Sigmoid colon (tissue), 6 donors: ENCODE measurements at regions not wholly inside any gene's neighbourhood (a gene's known extent, or its start where the extent isn't known, plus 50 kb on each side); places are given as distances from the start of the nearest gene placed in this dataset.

Source experiments
- DNase-seq: peaks from one replicate; pipeline ENCODE4 v3.0.0-alpha.2; 2019
- H3K27ac ChIP-seq, 4 donors: fragments of 200-600 bp; sonication (generic); one replicate each; pipeline ENCODE4 v1.5.1; 2016 to 2019; ENCODE audit warnings: mild to moderate bottlenecking in 1 of 4
- H3K27me3 ChIP-seq, 3 donors: fragments of 200-600 bp; sonication (generic); one replicate each; pipeline ENCODE4 v1.5.1; 2019; ENCODE audit warnings: mild to moderate bottlenecking in 1 of 3
- H3K36me3 ChIP-seq, 4 donors: fragments of 200-600 bp; sonication (generic); one replicate each; pipeline ENCODE4 v1.5.1; 2016 to 2019
- H3K4me1 ChIP-seq, 4 donors: fragments of 200-600 bp; sonication (generic); one replicate each; pipeline ENCODE4 v1.5.1; 2017 to 2019
- H3K4me3 ChIP-seq, 4 donors: fragments of 200-600 bp; sonication (generic); one replicate each; pipeline ENCODE4 v1.5.1; 2017 to 2019; ENCODE audit warnings: mild to moderate bottlenecking in 2 of 4, moderate library complexity in 1 of 4
- H3K9me3 ChIP-seq, 4 donors: fragments of 200-600 bp in 3 of 4; sonication (generic) in 3 of 4; one replicate each; pipeline versions ENCODE4 v1.5.1 to v1.6.1; 2013 to 2019
- EP300 ChIP-seq, 4 donors: sonication (generic); formaldehyde crosslinking; IDR thresholded peaks; one replicate each; pipeline ENCODE4 v1.6.1; 2017; ENCODE audit warnings: antibody characterized with exemption in 4 of 4
- POLR2A ChIP-seq, 2 donors: fragments of 450-650 bp; IDR thresholded peaks; one replicate each; pipeline ENCODE4 v1.6.1; 2016; ENCODE audit warnings: antibody characterized with exemption in 2 of 2, mild to moderate bottlenecking in 2 of 2, moderate library complexity in 2 of 2
- POLR2AphosphoS5 ChIP-seq, 4 donors: sonication (generic); formaldehyde crosslinking; IDR thresholded peaks; one replicate each; pipeline ENCODE4 v1.6.1; 2017; ENCODE audit warnings: antibody characterized with exemption in 4 of 4
- WGBS, 2 donors: extraction: QIAGEN DNeasy Blood & Tissue Kit; methylation state at CpG; one replicate each; pipeline ENCODE4 v1.1.7; 2013; 5-methylcytosine and 5-hydroxymethylcytosine counted together
- intact Hi-C: fragments of 100-400 bp; cut with DNase I; formaldehyde crosslinking; loops from one replicate; pipeline ENCODE4 v1.15.1; 2023
- small RNA-seq, 3 donors: library from RNA; depleted of rRNA; stranded (forward); fragments of <200 nt; gene quantifications; one replicate each; pipeline ENCODE3, GENCODE V24; 2016
- TF ChIP-seq, protein P1 (sequence below), 4 experiments: fragments of 450-650 bp in 3 of 4; fragments of 200-600 bp in 1 of 4; IDR thresholded peaks; one replicate each; pipeline ENCODE4 v1.5.1; 2016 to 2019; ENCODE audit warnings: antibody characterized with exemption in 4 of 4, mild to moderate bottlenecking in 3 of 4, moderate library complexity in 2 of 4
- donor health status: healthy with polysubstance abuse.
- donor health status: healthy.

DNA sequence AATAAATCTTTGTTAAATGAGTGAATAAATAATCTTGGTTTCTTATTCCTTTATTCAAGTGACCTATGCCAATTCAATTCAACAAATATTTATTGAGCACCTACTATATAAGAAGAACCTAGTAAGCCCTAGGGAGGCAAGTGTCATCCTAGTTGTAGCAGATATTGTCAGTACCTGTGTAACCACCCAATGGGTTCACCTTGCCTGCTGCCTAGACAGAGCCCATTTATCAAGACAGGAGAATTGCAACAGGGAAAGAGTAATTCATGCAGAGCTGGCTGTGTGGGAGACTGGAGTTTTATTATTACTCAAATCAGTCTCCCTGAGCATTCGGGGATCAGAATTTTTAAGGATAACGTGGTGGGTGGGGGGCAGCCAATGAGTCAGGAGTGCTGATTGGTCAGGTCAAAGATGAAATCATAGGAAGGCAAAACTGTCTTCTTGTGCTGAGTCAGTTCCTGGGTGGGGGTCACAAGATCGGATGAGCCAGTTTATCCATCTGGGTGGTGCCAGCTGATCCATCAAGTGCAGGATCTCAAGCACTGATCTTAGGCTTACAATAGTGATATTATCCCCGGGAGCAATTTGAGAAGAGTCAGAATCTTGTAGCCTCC, 53.8 kb upstream of the KCNA3 start:
- Histone ChIP-seq H3K36me3 (no peaks in the 10 kb centered on the region), H3K4me3 (no peak overlapping the region), H3K9me3 (no peaks in the 10 kb centered on the region), H3K27me3 (peaks cover 0 to 1% (median 0%) of the 10 kb centered on the region in 3 donors), H3K27ac (no peak overlapping the region), H3K4me1 (no peaks in the 10 kb centered on the region)
- intact Hi-C loops = no loop called here
- TF ChIP-seq EP300 (IDR thresholded peaks at IDR 0.05) (no peak), POLR2A (IDR thresholded peaks at IDR 0.05) (no peak), POLR2AphosphoS5 (IDR thresholded peaks at IDR 0.05) (no peak)
- TF ChIP-seq, protein P1, sequence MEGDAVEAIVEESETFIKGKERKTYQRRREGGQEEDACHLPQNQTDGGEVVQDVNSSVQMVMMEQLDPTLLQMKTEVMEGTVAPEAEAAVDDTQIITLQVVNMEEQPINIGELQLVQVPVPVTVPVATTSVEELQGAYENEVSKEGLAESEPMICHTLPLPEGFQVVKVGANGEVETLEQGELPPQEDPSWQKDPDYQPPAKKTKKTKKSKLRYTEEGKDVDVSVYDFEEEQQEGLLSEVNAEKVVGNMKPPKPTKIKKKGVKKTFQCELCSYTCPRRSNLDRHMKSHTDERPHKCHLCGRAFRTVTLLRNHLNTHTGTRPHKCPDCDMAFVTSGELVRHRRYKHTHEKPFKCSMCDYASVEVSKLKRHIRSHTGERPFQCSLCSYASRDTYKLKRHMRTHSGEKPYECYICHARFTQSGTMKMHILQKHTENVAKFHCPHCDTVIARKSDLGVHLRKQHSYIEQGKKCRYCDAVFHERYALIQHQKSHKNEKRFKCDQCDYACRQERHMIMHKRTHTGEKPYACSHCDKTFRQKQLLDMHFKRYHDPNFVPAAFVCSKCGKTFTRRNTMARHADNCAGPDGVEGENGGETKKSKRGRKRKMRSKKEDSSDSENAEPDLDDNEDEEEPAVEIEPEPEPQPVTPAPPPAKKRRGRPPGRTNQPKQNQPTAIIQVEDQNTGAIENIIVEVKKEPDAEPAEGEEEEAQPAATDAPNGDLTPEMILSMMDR (IDR thresholded peaks at IDR 0.05) = no peak
- 73 to 84% methylated on average over 4 of the region's 4 CpGs for WGBS, 2 donors
- DNase-seq = no peak

DNA sequence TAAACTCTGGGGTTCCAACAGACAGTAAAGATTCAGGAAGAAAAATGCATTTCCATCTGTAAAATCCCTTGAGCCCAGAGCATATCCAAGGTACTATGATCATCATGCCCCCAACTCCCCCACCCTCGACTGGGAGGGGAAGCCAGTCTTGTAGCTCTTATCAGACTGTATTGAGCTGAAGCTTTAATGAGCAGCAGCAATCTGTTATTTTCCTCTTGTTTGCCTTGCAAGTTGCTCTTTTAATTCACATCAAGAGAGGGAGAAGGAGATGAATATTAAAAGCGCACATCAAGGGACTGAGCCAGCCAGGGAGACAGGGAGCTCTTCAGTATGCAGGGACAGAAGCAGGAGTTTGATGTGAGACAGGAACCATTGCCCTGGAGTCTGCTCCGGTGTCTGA, 52.5 kb upstream of the KCNA3 start:
- intact Hi-C loops = no loop called here
- WGBS, 2 donors = 54 to 58% methylated on average over 3 of the region's 3 CpGs
- H3K4me1 ChIP-seq = no peaks in the 10 kb centered on the region
- DNase-seq = no peak
- H3K9me3 ChIP-seq = no peaks in the 10 kb centered on the region
- no peaks in the 10 kb centered on the region for H3K36me3 ChIP-seq
- no peaks in the 10 kb centered on the region for H3K27me3 ChIP-seq
- H3K27ac ChIP-seq = no peak overlapping the region
- TF ChIP-seq EP300 (IDR thresholded peaks at IDR 0.05) = no peak
- no peak for TF ChIP-seq POLR2AphosphoS5 (IDR thresholded peaks at IDR 0.05)
- no peak for TF ChIP-seq POLR2A (IDR thresholded peaks at IDR 0.05)
- TF ChIP-seq, protein P1 (IDR thresholded peaks at IDR 0.05) = no peak
- no peak overlapping the region for H3K4me3 ChIP-seq

DNA sequence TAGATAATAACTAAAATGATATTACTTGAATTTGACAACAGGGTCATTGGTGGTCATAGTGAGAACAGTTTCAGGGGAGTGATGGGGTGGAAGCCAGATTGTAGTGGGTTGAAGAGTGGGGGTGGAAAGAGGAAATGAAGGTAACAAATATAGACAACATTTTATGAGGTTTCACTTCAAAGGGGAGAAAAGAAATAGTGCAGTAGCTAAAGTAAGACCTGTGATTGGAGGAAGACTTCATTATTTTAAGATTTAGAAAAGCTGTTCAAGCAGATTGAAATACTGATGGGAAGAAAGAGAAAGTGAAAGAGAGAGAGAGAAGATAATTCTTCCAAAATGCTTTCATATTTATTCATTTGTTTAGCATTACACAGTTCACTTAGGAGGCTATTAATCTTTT, 52.0 kb upstream of the KCNA3 start:
- H3K36me3 ChIP-seq = no peaks in the 10 kb centered on the region
- H3K27ac ChIP-seq = no peak overlapping the region
- intact Hi-C loops = no loop called here
- H3K9me3 ChIP-seq = no peaks in the 10 kb centered on the region
- no peaks in the 10 kb centered on the region for H3K4me1 ChIP-seq
- H3K27me3 ChIP-seq = no peaks in the 10 kb centered on the region
- H3K4me3 ChIP-seq = no peak overlapping the region
- TF ChIP-seq, protein P1 (IDR thresholded peaks at IDR 0.05) = no peak
- DNase-seq = no peak

Small RNAs in the stretch of these regions (small RNA-seq; reads per million reads assigned to genes)
- 0 reads per million in 3 donors for gene RF00019
